ENCODE measurements at regions not wholly inside any gene's neighbourhood (a gene's known extent, or its start where the extent isn't known, plus 50 kb on each side); places are given as distances from the start of the nearest gene placed in this dataset.

DNA sequence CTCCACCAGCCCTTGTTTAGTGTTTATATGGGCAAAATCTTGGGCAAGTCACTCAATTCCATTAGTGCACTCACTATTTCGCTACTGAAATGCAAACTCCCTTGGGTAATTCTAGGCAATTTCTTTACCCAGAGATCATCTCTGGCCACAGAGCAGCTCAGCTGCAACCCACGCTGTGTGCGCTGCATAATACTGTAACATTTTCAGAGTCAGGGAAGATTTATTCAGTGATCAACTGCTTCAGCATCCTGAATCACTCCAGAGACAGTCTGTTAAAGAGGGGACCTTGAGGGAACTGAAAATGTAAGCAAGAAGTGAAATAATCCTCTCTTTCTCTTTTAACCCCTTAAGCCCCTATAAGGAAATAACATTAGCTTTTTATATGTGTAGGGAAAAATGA lies 189.6 kb upstream of the FBXL4 start:
- Histone ChIP-seq H2AFZ (ENCODE audit: insufficient read depth, low read length, poor library complexity) (no peak overlapping the region), H2BK120ac (ENCODE audit: insufficient read depth, low read length, poor library complexity) (no peak overlapping the region), H3K27me3 (ENCODE audit: insufficient read depth, low read length) (no peaks in the 10 kb centered on the region), H3K27ac (ENCODE audit: low read depth, low read length) (no peak overlapping the region), H3K4ac (ENCODE audit: low read depth, low read length) (no peak overlapping the region), H3K4me1 (ENCODE audit: control insufficient read depth in 1 of 2, insufficient read depth in 2 of 2, low read length in 2 of 2) (no peaks in the 10 kb centered on the region), H3K14ac (ENCODE audit: low read length) (no peak overlapping the region), H2BK12ac (ENCODE audit: low read length) (no peak overlapping the region), H3K18ac (ENCODE audit: low read length) (no peak overlapping the region), H2AK5ac (ENCODE audit: low read length) (no peak overlapping the region), H3K36me3 (ENCODE audit: control insufficient read depth in 1 of 2, insufficient read depth in 2 of 2, low read length in 2 of 2) (no peaks in the 10 kb centered on the region), H2BK5ac (ENCODE audit: low read depth, low read length, poor library complexity) (no peak overlapping the region), H3K23ac (ENCODE audit: low read length) (no peak overlapping the region), H4K8ac (ENCODE audit: low read depth, low read length) (no peak overlapping the region), H4K91ac (ENCODE audit: low read depth, low read length) (no peak overlapping the region), H4K12ac (ENCODE audit: low read depth, low read length) (no peak overlapping the region), H3K79me2 (ENCODE audit: control insufficient read depth, insufficient read depth, low read length, poor library complexity) (no peaks in the 10 kb centered on the region), H3K4me3 (ENCODE audit: low read depth, low read length) (no peak overlapping the region), H3K4me2 (ENCODE audit: low read length) (no peak overlapping the region), H3K9me3 (ENCODE audit: insufficient read depth, low read depth, low read length) (no peaks in the 10 kb centered on the region), H3K9ac (ENCODE audit: low read length) (no peak overlapping the region), H3K79me1 (ENCODE audit: low read length) (no peaks in the 10 kb centered on the region)
- no CpG with 5 or more reads among the region's 3 CpGs for WGBS (ENCODE audit: extremely low coverage, insufficient coverage, insufficient read length)
- no peak for DNase-seq

DNA sequence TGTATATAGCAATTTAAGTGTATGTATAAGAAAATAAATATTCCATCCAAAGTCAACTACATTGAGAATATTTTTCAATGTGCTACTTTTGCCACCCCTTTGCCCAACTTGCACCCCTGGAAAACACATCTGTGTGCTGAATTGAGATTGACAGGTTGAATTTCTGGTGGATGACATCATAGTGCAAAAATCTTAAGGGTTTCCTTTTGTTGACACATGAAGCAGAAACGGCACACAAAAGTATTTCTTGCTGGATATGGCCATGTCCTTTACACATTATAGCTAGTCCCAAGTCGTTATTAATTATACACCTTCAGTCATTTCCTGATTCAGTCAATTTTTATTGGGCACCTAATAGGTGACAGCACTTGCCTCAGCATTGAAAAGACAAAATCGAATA lies 188.7 kb upstream of the FBXL4 start:
- H2AK5ac ChIP-seq (ENCODE audit: low read length): no peak overlapping the region
- H3K79me1 ChIP-seq (ENCODE audit: low read length): no peaks in the 10 kb centered on the region

GRCh38 chr6:99132026-99132635 lies 184.4 kb upstream of the FBXL4 start:
- Histone ChIP-seq H3K23ac (ENCODE audit: low read length) (no peak overlapping the region), H2AK5ac (ENCODE audit: low read length) (no peak overlapping the region), H3K9me3 (ENCODE audit: insufficient read depth, low read depth, low read length) (no peaks in the 10 kb centered on the region), H3K9ac (ENCODE audit: low read length) (no peak overlapping the region), H2AFZ (ENCODE audit: insufficient read depth, low read length, poor library complexity) (no peak overlapping the region), H3K27me3 (ENCODE audit: insufficient read depth, low read length) (no peaks in the 10 kb centered on the region), H3K4me2 (ENCODE audit: low read length) (no peak overlapping the region), H3K4me3 (ENCODE audit: low read depth, low read length) (no peak overlapping the region), H3K4me1 (ENCODE audit: control insufficient read depth in 1 of 2, insufficient read depth in 2 of 2, low read length in 2 of 2) (no peaks in the 10 kb centered on the region), H2BK5ac (ENCODE audit: low read depth, low read length, poor library complexity) (no peak overlapping the region), H3K27ac (ENCODE audit: low read depth, low read length) (no peak overlapping the region), H2BK12ac (ENCODE audit: low read length) (no peak overlapping the region), H4K8ac (ENCODE audit: low read depth, low read length) (no peak overlapping the region), H3K36me3 (ENCODE audit: control insufficient read depth in 1 of 2, insufficient read depth in 2 of 2, low read length in 2 of 2) (no peaks in the 10 kb centered on the region), H4K12ac (ENCODE audit: low read depth, low read length) (no peak overlapping the region), H3K79me2 (ENCODE audit: control insufficient read depth, insufficient read depth, low read length, poor library complexity) (no peaks in the 10 kb centered on the region), H3K18ac (ENCODE audit: low read length) (no peak overlapping the region), H4K91ac (ENCODE audit: low read depth, low read length) (no peak overlapping the region), H3K4ac (ENCODE audit: low read depth, low read length) (no peak overlapping the region), H2BK120ac (ENCODE audit: insufficient read depth, low read length, poor library complexity) (no peak overlapping the region), H3K79me1 (ENCODE audit: low read length) (no peaks in the 10 kb centered on the region), H3K14ac (ENCODE audit: low read length) (no peak overlapping the region)
- WGBS (ENCODE audit: extremely low coverage, insufficient coverage, insufficient read length): no CpG with 5 or more reads among the region's 4 CpGs
- no peak for DNase-seq

More for the DNA sequence above, 188.7 kb upstream of the FBXL4 start:
- Histone ChIP-seq H3K4ac (ENCODE audit: low read depth, low read length) (no peak overlapping the region), H3K9ac (ENCODE audit: low read length) (no peak overlapping the region), H3K4me3 (ENCODE audit: low read depth, low read length) (no peak overlapping the region), H3K79me2 (ENCODE audit: control insufficient read depth, insufficient read depth, low read length, poor library complexity) (no peaks in the 10 kb centered on the region), H3K27ac (ENCODE audit: low read depth, low read length) (no peak overlapping the region), H3K18ac (ENCODE audit: low read length) (no peak overlapping the region), H3K9me3 (ENCODE audit: insufficient read depth, low read depth, low read length) (no peaks in the 10 kb centered on the region), H3K27me3 (ENCODE audit: insufficient read depth, low read length) (no peaks in the 10 kb centered on the region), H3K23ac (ENCODE audit: low read length) (no peak overlapping the region), H2AFZ (ENCODE audit: insufficient read depth, low read length, poor library complexity) (no peak overlapping the region), H2BK12ac (ENCODE audit: low read length) (no peak overlapping the region), H3K4me2 (ENCODE audit: low read length) (no peak overlapping the region), H3K14ac (ENCODE audit: low read length) (no peak overlapping the region), H2BK5ac (ENCODE audit: low read depth, low read length, poor library complexity) (no peak overlapping the region), H4K12ac (ENCODE audit: low read depth, low read length) (no peak overlapping the region), H3K36me3 (ENCODE audit: control insufficient read depth in 1 of 2, insufficient read depth in 2 of 2, low read length in 2 of 2) (no peaks in the 10 kb centered on the region), H3K4me1 (ENCODE audit: control insufficient read depth in 1 of 2, insufficient read depth in 2 of 2, low read length in 2 of 2) (no peaks in the 10 kb centered on the region), H4K91ac (ENCODE audit: low read depth, low read length) (no peak overlapping the region), H4K8ac (ENCODE audit: low read depth, low read length) (no peak overlapping the region), H2BK120ac (ENCODE audit: insufficient read depth, low read length, poor library complexity) (no peak overlapping the region)
- no peak for DNase-seq
- WGBS (ENCODE audit: extremely low coverage, insufficient coverage, insufficient read length): no CpG with 5 or more reads among the region's 3 CpGs

- Histone ChIP-seq H3K9me3 (ENCODE audit: insufficient read depth, low read depth, low read length) (no peaks in the 10 kb centered on the region), H4K8ac (ENCODE audit: low read depth, low read length) (no peak overlapping the region), H3K36me3 (ENCODE audit: control insufficient read depth in 1 of 2, insufficient read depth in 2 of 2, low read length in 2 of 2) (no peaks in the 10 kb centered on the region), H3K79me2 (ENCODE audit: control insufficient read depth, insufficient read depth, low read length, poor library complexity) (no peaks in the 10 kb centered on the region), H3K4me3 (ENCODE audit: low read depth, low read length) (no peak overlapping the region), H4K12ac (ENCODE audit: low read depth, low read length) (no peak overlapping the region), H3K27me3 (ENCODE audit: insufficient read depth, low read length) (no peaks in the 10 kb centered on the region), H3K4ac (ENCODE audit: low read depth, low read length) (no peak overlapping the region), H2BK5ac (ENCODE audit: low read depth, low read length, poor library complexity) (no peak overlapping the region), H3K79me1 (ENCODE audit: low read length) (no peaks in the 10 kb centered on the region), H3K14ac (ENCODE audit: low read length) (no peak overlapping the region), H3K23ac (ENCODE audit: low read length) (no peak overlapping the region), H3K4me2 (ENCODE audit: low read length) (no peak overlapping the region), H3K4me1 (ENCODE audit: control insufficient read depth in 1 of 2, insufficient read depth in 2 of 2, low read length in 2 of 2) (no peaks in the 10 kb centered on the region), H2BK12ac (ENCODE audit: low read length) (no peak overlapping the region), H3K9ac (ENCODE audit: low read length) (no peak overlapping the region), H2BK120ac (ENCODE audit: insufficient read depth, low read length, poor library complexity) (no peak overlapping the region), H2AK5ac (ENCODE audit: low read length) (no peak overlapping the region), H4K91ac (ENCODE audit: low read depth, low read length) (no peak overlapping the region), H3K27ac (ENCODE audit: low read depth, low read length) (no peak overlapping the region), H2AFZ (ENCODE audit: insufficient read depth, low read length, poor library complexity) (no peak overlapping the region), H3K18ac (ENCODE audit: low read length) (no peak overlapping the region)
- WGBS (ENCODE audit: extremely low coverage, insufficient coverage, insufficient read length): no CpG with 5 or more reads among the region's 15 CpGs
- DNase-seq: no peak
These were observed 183.4 kb upstream of the FBXL4 start for GRCh38 chr6:99130897-99131873.
